RWPE2 (cell line): ENCODE measurements at regions not wholly inside any gene's neighbourhood (a gene's known extent, or its start where the extent isn't known, plus 50 kb on each side); places are given as distances from the start of the nearest gene placed in this dataset.

Experiments used
- ATAC-seq: fragments of 200-7000 bp; cut with Tn5 transposase; 3 replicates; pipeline ENCODE4 v1.9.1; 2021; ENCODE audit warnings: low read depth
- DNase-seq: peaks from one replicate; pipeline ENCODE4 v3.0.0-alpha.2; 2020; ENCODE audit warnings: low spot score
- H3K27ac ChIP-seq: fragments of 450-650 bp; 2 replicates; pipeline ENCODE4 v1.5.1; 2017; ENCODE audit warnings: mild to moderate bottlenecking; ENCODE audit not compliant: poor library complexity, severe bottlenecking
- H3K27me3 ChIP-seq: fragments of 250-450 bp; sonication (Bioruptor Pico); 2 replicates; pipeline ENCODE4 v1.5.1; 2021; ENCODE audit warnings: mild to moderate bottlenecking, moderate library complexity; ENCODE audit not compliant: insufficient read depth, poor library complexity, severe bottlenecking
- H3K36me3 ChIP-seq: fragments of 250-450 bp; sonication (Bioruptor Pico); 2 replicates; pipeline ENCODE4 v1.5.1; 2020; ENCODE audit warnings: low read depth, mild to moderate bottlenecking, moderate library complexity
- H3K4me1 ChIP-seq: fragments of 250-450 bp; sonication (Bioruptor Pico); 2 replicates; pipeline ENCODE4 v1.5.1; 2021; ENCODE audit warnings: mild to moderate bottlenecking, moderate library complexity; ENCODE audit not compliant: insufficient read depth, poor library complexity, severe bottlenecking
- H3K4me3 ChIP-seq: fragments of 250-450 bp; sonication (Bioruptor Pico); 2 replicates; pipeline ENCODE4 v1.5.1; 2021; ENCODE audit warnings: mild to moderate bottlenecking, moderate library complexity; ENCODE audit not compliant: severe bottlenecking
- H3K9me3 ChIP-seq: fragments of 250-450 bp; sonication (Bioruptor Pico); 2 replicates; pipeline ENCODE4 v1.5.1; 2021; ENCODE audit warnings: mild to moderate bottlenecking, moderate library complexity; ENCODE audit not compliant: severe bottlenecking
- CTCF ChIP-seq: fragments of 450-650 bp; IDR thresholded peaks from one replicate; pipeline ENCODE4 v1.5.1; 2017; ENCODE audit warnings: mild to moderate bottlenecking, moderate library complexity; ENCODE audit not compliant: poor library complexity, severe bottlenecking

- TF ChIP-seq CTCF = no peak
- no peak for ATAC-seq
Observed at GRCh38 chr4:176906709-176907108, 114.0 kb upstream of the VEGFC start.

DNA sequence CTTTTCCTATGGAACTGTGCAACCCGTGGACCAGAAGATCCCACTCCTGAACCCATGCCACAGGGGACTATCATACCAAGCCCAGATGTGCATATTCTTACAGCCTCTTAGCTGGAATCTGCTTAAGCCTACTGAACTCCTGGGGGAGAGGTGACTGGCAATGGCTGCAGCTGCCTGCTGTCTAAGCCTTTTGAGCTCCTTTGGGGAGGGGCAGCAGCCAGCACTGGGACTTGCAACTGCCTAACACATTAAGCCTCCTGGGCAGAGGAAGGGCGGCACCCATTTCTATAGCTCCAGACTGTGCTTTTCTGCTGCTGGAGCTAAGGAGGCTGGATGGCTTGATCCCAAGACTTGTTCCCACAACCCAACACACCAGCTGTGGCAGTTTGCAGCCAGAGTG lies 117.9 kb upstream of the VEGFC start:
- Histone ChIP-seq H3K36me3 (no peaks in the 10 kb centered on the region), H3K27me3 (no peaks in the 10 kb centered on the region), H3K9me3 (no peaks in the 10 kb centered on the region), H3K27ac (no peak overlapping the region), H3K4me1 (peaks cover 11% of the 10 kb centered on the region), H3K4me3 (no peak overlapping the region)
- DNase-seq (no peak), ATAC-seq (no peak)
- TF ChIP-seq CTCF = no peak

More at GRCh38 chr4:176906709-176907108, 114.0 kb upstream of the VEGFC start:
- Histone ChIP-seq H3K27me3 (no peaks in the 10 kb centered on the region), H3K27ac (peak overlapping the region; percentile 34), H3K4me3 (no peak overlapping the region), H3K36me3 (no peaks in the 10 kb centered on the region), H3K4me1 (peaks cover 38% of the 10 kb centered on the region), H3K9me3 (no peaks in the 10 kb centered on the region)
- no peak for DNase-seq

DNA sequence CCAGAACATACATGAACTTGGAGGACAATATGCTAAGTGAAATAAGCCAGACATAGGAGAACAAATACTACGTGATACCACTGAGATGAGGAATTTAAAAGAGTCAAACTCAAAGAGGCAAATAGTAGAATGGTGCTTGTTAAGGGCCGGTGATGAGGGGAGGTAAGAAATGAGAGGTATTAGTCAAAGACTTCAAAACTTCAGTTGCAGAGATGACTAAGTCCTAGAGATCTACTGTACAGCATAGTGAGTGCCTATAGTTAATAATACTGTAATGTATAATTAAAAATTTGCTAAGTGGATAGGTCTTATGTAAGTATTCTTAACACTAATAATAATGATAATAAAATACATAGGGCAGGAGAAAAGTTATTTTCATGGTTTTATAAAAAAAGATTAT lies 126.9 kb upstream of the VEGFC start:
- ATAC-seq = 0 out of 3 replicates have a peak, but pooled peaks have one; percentile 23
- peaks cover 38% of the 10 kb centered on the region for H3K4me1 ChIP-seq
- H3K27me3 ChIP-seq = no peaks in the 10 kb centered on the region
- TF ChIP-seq CTCF = no peak
- peak overlapping the region; percentile 87 for H3K27ac ChIP-seq
- no peak overlapping the region for H3K4me3 ChIP-seq
- no peak for DNase-seq
- no peaks in the 10 kb centered on the region for H3K9me3 ChIP-seq
- peaks cover 5% of the 10 kb centered on the region; the same call in 1 of the 2 replicates for H3K36me3 ChIP-seq

DNA sequence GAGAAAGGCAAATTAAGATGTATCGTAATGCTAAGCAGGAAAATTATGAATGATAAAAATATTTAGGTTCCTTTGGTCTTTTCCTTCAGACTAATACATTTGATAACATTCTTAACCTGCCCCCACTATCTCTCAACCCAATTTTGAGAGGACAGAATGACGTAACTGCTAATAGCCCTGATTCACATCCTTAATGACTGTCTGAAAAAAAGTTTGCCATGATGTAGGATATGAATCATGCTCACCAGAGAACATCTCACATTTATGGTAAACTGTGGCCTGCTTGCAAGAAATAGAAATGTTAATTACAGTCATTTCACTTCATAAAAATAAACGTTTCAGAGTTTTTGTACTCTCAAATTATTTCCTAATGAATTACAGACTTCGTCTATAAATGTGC lies 128.0 kb upstream of the VEGFC start:
- H3K36me3 ChIP-seq = peaks cover 5% of the 10 kb centered on the region; the same call in 1 of the 2 replicates
- H3K9me3 ChIP-seq = no peaks in the 10 kb centered on the region
- H3K27ac ChIP-seq = peak overlapping the region; percentile 87
- TF ChIP-seq CTCF = no peak
- no peaks in the 10 kb centered on the region for H3K27me3 ChIP-seq
- no peak overlapping the region for H3K4me3 ChIP-seq
- peak; percentile 89 for ATAC-seq
- H3K4me1 ChIP-seq = peaks cover 38% of the 10 kb centered on the region
- DNase-seq = no peak

DNA sequence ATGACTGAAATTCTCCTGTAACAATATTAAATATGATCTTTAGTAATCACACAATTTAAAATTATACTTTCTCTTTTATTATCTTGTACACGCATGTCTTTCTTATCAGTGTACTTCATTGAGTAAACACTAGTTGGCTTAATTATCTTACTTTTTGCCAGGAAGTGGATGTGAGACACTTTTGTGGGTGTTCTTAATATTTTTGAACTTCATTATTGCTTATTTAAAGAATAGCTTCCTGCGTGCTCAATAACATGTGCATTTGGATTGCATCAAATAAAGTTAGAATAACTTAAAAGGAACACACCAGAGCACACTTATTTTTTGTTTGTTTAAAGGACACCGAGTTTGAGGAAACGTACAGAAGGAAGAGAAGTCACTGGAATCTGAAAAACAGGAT lies 128.5 kb upstream of the VEGFC start:
- Histone ChIP-seq H3K27me3 (no peaks in the 10 kb centered on the region), H3K27ac (peak overlapping the region; percentile 87), H3K9me3 (no peaks in the 10 kb centered on the region), H3K4me1 (peaks cover 38% of the 10 kb centered on the region), H3K4me3 (no peak overlapping the region), H3K36me3 (peaks cover 5% of the 10 kb centered on the region; the same call in 1 of the 2 replicates)
- DNase-seq = no peak
- TF ChIP-seq CTCF = peak; percentile 20
- no peak for ATAC-seq
